ENCODE measurements at regions not wholly inside any gene's neighbourhood (a gene's known extent, or its start where the extent isn't known, plus 50 kb on each side); places are given as distances from the start of the nearest gene placed in this dataset.
A peak's percentile ranks its signal among the peaks of the same experiment; 100 is the strongest.

- TF ChIP-seq CTCF (IDR thresholded peaks at IDR 0.05; ENCODE audit: insufficient read depth, missing control alignments), result no peak
- FAIRE-seq, result peak; percentile 96
- peak; percentile 50 for DNase-seq (ENCODE audit: insufficient read length, low spot score)
These were observed 60.5 kb upstream of the SLC22A23 start for GRCh38 chr6:3517350-3517749.

GRCh38 chr6:3516092-3516491 lies 59.2 kb upstream of the SLC22A23 start:
- no peak for DNase-seq (ENCODE audit: insufficient read length, low spot score)
- no peak for TF ChIP-seq CTCF (IDR thresholded peaks at IDR 0.05; ENCODE audit: insufficient read depth, missing control alignments)
- FAIRE-seq, result no peak

GRCh38 chr6:3515669-3516068 lies 58.8 kb upstream of the SLC22A23 start:
- DNase-seq (ENCODE audit: insufficient read length, low spot score) (no peak), FAIRE-seq (no peak)
- TF ChIP-seq CTCF (IDR thresholded peaks at IDR 0.05; ENCODE audit: insufficient read depth, missing control alignments), result no peak

- FAIRE-seq, result no peak
- DNase-seq (ENCODE audit: insufficient read length, low spot score), result no peak
- TF ChIP-seq CTCF (IDR thresholded peaks at IDR 0.05; ENCODE audit: insufficient read depth, missing control alignments), result no peak
These were observed 56.6 kb upstream of the SLC22A23 start for GRCh38 chr6:3513416-3513815.

GRCh38 chr6:3512832-3513231 lies 56.0 kb upstream of the SLC22A23 start:
- no peak for DNase-seq (ENCODE audit: insufficient read length, low spot score)
- TF ChIP-seq CTCF (IDR thresholded peaks at IDR 0.05; ENCODE audit: insufficient read depth, missing control alignments), result no peak
- no peak for FAIRE-seq

- no peak for FAIRE-seq
- DNase-seq (ENCODE audit: insufficient read length, low spot score), result no peak
- no peak for TF ChIP-seq CTCF (IDR thresholded peaks at IDR 0.05; ENCODE audit: insufficient read depth, missing control alignments)
These were observed 53.8 kb upstream of the SLC22A23 start for GRCh38 chr6:3510617-3511016.

- TF ChIP-seq CTCF (IDR thresholded peaks at IDR 0.05; ENCODE audit: insufficient read depth, missing control alignments), result no peak
These were observed 53.3 kb upstream of the SLC22A23 start for GRCh38 chr6:3510178-3510577.

More at GRCh38 chr6:3510178-3510577, 53.3 kb upstream of the SLC22A23 start:
- no peak for FAIRE-seq
- DNase-seq (ENCODE audit: insufficient read length, low spot score), result no peak
